ENCODE measurements at regions not wholly inside any gene's neighbourhood (a gene's known extent, or its start where the extent isn't known, plus 50 kb on each side); places are given as distances from the start of the nearest gene placed in this dataset.

- Histone ChIP-seq H3K9ac (ENCODE audit: insufficient read depth, low read length) (no peak overlapping the region), H3K36me3 (ENCODE audit: control insufficient read depth, insufficient read depth, low read length) (no peaks in the 10 kb centered on the region), H2AFZ (ENCODE audit: low read length) (no peak overlapping the region), H3K27me3 (ENCODE audit: control insufficient read depth, insufficient read depth, low read length) (no peaks in the 10 kb centered on the region), H3K9me3 (ENCODE audit: control insufficient read depth, insufficient read depth, low read depth, low read length) (no peaks in the 10 kb centered on the region), H4K20me1 (ENCODE audit: control insufficient read depth, extremely low read depth, insufficient read depth, low read length) (no peaks in the 10 kb centered on the region), H3K4me1 (ENCODE audit: control insufficient read depth, extremely low read depth, insufficient read depth, low read length) (no peaks in the 10 kb centered on the region), H3K4me2 (ENCODE audit: extremely low read depth, insufficient read depth, low read length) (no peak overlapping the region), H3K79me2 (ENCODE audit: control insufficient read depth, insufficient read depth, low read length) (no peaks in the 10 kb centered on the region), H3K27ac (ENCODE audit: insufficient read depth, low read length) (no peak overlapping the region), H3K4me3 (replicated peaks in 1 of 4; ENCODE audit: control extremely low read depth in 1 of 4, insufficient read depth in 1 of 4, low read depth in 3 of 4, low read length in 4 of 4) (no peak overlapping the region)
- no peak for DNase-seq (ENCODE audit: low read depth in 2 of 2)
- TF ChIP-seq, protein P1, sequence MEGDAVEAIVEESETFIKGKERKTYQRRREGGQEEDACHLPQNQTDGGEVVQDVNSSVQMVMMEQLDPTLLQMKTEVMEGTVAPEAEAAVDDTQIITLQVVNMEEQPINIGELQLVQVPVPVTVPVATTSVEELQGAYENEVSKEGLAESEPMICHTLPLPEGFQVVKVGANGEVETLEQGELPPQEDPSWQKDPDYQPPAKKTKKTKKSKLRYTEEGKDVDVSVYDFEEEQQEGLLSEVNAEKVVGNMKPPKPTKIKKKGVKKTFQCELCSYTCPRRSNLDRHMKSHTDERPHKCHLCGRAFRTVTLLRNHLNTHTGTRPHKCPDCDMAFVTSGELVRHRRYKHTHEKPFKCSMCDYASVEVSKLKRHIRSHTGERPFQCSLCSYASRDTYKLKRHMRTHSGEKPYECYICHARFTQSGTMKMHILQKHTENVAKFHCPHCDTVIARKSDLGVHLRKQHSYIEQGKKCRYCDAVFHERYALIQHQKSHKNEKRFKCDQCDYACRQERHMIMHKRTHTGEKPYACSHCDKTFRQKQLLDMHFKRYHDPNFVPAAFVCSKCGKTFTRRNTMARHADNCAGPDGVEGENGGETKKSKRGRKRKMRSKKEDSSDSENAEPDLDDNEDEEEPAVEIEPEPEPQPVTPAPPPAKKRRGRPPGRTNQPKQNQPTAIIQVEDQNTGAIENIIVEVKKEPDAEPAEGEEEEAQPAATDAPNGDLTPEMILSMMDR (conservative IDR thresholded peaks at IDR 0.05 in 1 of 2, IDR thresholded peaks at IDR 0.05 in 1 of 2; ENCODE audit: low read depth in 1 of 2, low read length in 2 of 2) = no peak
- TF ChIP-seq EZH2 (IDR thresholded peaks at IDR 0.05; ENCODE audit: low read length, missing control alignments) = no peak
Observed at GRCh38 chr18:76161983-76162382, 333.1 kb downstream of the ZNF516 start.

GRCh38 chr18:76153691-76154090 is 341.4 kb downstream of the ZNF516 start:
- Histone ChIP-seq H3K9me3 (ENCODE audit: control insufficient read depth, insufficient read depth, low read depth, low read length) (no peaks in the 10 kb centered on the region), H3K4me3 (replicated peaks in 1 of 4; ENCODE audit: control extremely low read depth in 1 of 4, insufficient read depth in 1 of 4, low read depth in 3 of 4, low read length in 4 of 4) (no peak overlapping the region), H3K9ac (ENCODE audit: insufficient read depth, low read length) (no peak overlapping the region), H3K79me2 (ENCODE audit: control insufficient read depth, insufficient read depth, low read length) (no peaks in the 10 kb centered on the region), H3K36me3 (ENCODE audit: control insufficient read depth, insufficient read depth, low read length) (no peaks in the 10 kb centered on the region), H3K27ac (ENCODE audit: insufficient read depth, low read length) (no peak overlapping the region), H4K20me1 (ENCODE audit: control insufficient read depth, extremely low read depth, insufficient read depth, low read length) (no peaks in the 10 kb centered on the region), H3K4me1 (ENCODE audit: control insufficient read depth, extremely low read depth, insufficient read depth, low read length) (no peaks in the 10 kb centered on the region), H3K27me3 (ENCODE audit: control insufficient read depth, insufficient read depth, low read length) (no peaks in the 10 kb centered on the region), H2AFZ (ENCODE audit: low read length) (no peak overlapping the region), H3K4me2 (ENCODE audit: extremely low read depth, insufficient read depth, low read length) (no peak overlapping the region)
- no peak for DNase-seq (ENCODE audit: low read depth in 2 of 2)
- TF ChIP-seq, protein P1 (conservative IDR thresholded peaks at IDR 0.05 in 1 of 2, IDR thresholded peaks at IDR 0.05 in 1 of 2; ENCODE audit: low read depth in 1 of 2, low read length in 2 of 2) = no peak
- TF ChIP-seq EZH2 (IDR thresholded peaks at IDR 0.05; ENCODE audit: low read length, missing control alignments) = no peak

DNA sequence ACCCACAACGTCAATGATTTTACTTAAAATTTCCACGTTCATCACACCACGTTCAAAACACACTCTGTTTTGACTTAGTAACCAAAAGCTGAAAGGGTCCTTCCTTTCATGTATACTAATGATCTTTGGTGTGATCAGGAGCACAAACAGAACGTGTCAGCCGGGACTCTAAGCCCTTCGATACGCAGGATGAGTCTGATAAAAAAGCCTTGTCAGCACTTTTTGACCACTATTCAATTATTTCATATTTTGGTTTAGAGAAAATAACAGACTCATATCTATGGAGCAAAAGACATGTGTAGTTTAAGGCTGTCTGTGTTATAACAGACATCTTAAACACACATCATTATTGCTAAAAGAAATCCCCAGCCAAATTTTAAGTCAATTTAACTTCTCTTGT is 345.3 kb downstream of the ZNF516 start:
- Histone ChIP-seq H3K27me3 (ENCODE audit: control insufficient read depth, insufficient read depth, low read length) (no peaks in the 10 kb centered on the region), H2AFZ (ENCODE audit: low read length) (no peak overlapping the region), H3K79me2 (ENCODE audit: control insufficient read depth, insufficient read depth, low read length) (no peaks in the 10 kb centered on the region), H3K4me1 (ENCODE audit: control insufficient read depth, extremely low read depth, insufficient read depth, low read length) (no peaks in the 10 kb centered on the region), H3K27ac (ENCODE audit: insufficient read depth, low read length) (no peak overlapping the region), H3K9me3 (ENCODE audit: control insufficient read depth, insufficient read depth, low read depth, low read length) (no peaks in the 10 kb centered on the region), H3K9ac (ENCODE audit: insufficient read depth, low read length) (no peak overlapping the region), H3K36me3 (ENCODE audit: control insufficient read depth, insufficient read depth, low read length) (no peaks in the 10 kb centered on the region), H4K20me1 (ENCODE audit: control insufficient read depth, extremely low read depth, insufficient read depth, low read length) (no peaks in the 10 kb centered on the region), H3K4me3 (replicated peaks in 1 of 4; ENCODE audit: control extremely low read depth in 1 of 4, insufficient read depth in 1 of 4, low read depth in 3 of 4, low read length in 4 of 4) (no peak overlapping the region), H3K4me2 (ENCODE audit: extremely low read depth, insufficient read depth, low read length) (no peak overlapping the region)
- TF ChIP-seq, protein P1 (conservative IDR thresholded peaks at IDR 0.05 in 1 of 2, IDR thresholded peaks at IDR 0.05 in 1 of 2; ENCODE audit: low read depth in 1 of 2, low read length in 2 of 2) = no peak
- TF ChIP-seq EZH2 (IDR thresholded peaks at IDR 0.05; ENCODE audit: low read length, missing control alignments) = no peak
- DNase-seq (ENCODE audit: low read depth in 2 of 2) = no peak

All from fibroblast of lung (primary cell).